Sciatic nerve (tissue), 2 donors: ENCODE measurements at regions not wholly inside any gene's neighbourhood (a gene's known extent, or its start where the extent isn't known, plus 50 kb on each side); places are given as distances from the start of the nearest gene placed in this dataset.

Experiments used
- ATAC-seq: fragments of 200-7000 bp; cut with Tn5 transposase; one replicate; pipeline ENCODE4 v1.9.1; 2020; ENCODE audit warnings: mild to moderate bottlenecking, moderate library complexity
- DNase-seq: peaks from one replicate; pipeline ENCODE4 v3.0.0-alpha.2; 2020; ENCODE audit warnings: low spot score
- intact Hi-C: fragments of 100-400 bp; cut with DNase I; formaldehyde crosslinking; loops from one replicate; pipeline ENCODE4 v1.14.2; 2022
- donor health status: DM: no; HTN: no; CAD: no.
- donor health status: DM: no; HTN: no; CAD: no.

- DNase-seq (no peak), ATAC-seq (no peak)
- intact Hi-C loops: no loop called here
Observed at GRCh38 chr6:17047889-17048288, 54.0 kb upstream of the STMND1 start.

GRCh38 chr6:17045581-17046322, 56.1 kb upstream of the STMND1 start:
- DNase-seq: no peak
- ATAC-seq: no peak
- intact Hi-C loops: no loop called here

- intact Hi-C loops: no loop called here
- DNase-seq (no peak), ATAC-seq (no peak)
Observed at GRCh38 chr6:17043148-17043522, 58.7 kb upstream of the STMND1 start.

GRCh38 chr6:17042422-17043147, 59.3 kb upstream of the STMND1 start:
- intact Hi-C loops: no loop called here
- no peak for ATAC-seq
- no peak for DNase-seq

GRCh38 chr6:17039266-17039665, 62.6 kb upstream of the STMND1 start:
- no peak for DNase-seq
- intact Hi-C loops: no loop called here
- no peak for ATAC-seq

GRCh38 chr6:17038316-17038715, 63.5 kb upstream of the STMND1 start:
- intact Hi-C loops: no loop called here
- no peak for ATAC-seq

GRCh38 chr6:17036065-17036393, 65.8 kb upstream of the STMND1 start:
- intact Hi-C loops: no loop called here
- no peak for DNase-seq
- ATAC-seq: no peak

More at GRCh38 chr6:17038316-17038715, 63.5 kb upstream of the STMND1 start:
- DNase-seq: no peak

GRCh38 chr6:17035257-17036064, 66.4 kb upstream of the STMND1 start:
- ATAC-seq (no peak), DNase-seq (no peak)
- intact Hi-C loops: no loop called here

GRCh38 chr6:17033746-17034145, 68.1 kb upstream of the STMND1 start:
- ATAC-seq: no peak
- DNase-seq: no peak
- intact Hi-C loops: no loop called here

- peak; percentile 90 for ATAC-seq
- peak; percentile 86 for DNase-seq
- intact Hi-C loops: no loop called here
Observed at GRCh38 chr6:17032988-17033634, 68.7 kb upstream of the STMND1 start.

GRCh38 chr6:17032590-17032987, 69.3 kb upstream of the STMND1 start:
- ATAC-seq (peak; percentile 7), DNase-seq (no peak)
- intact Hi-C loops: no loop called here

- ATAC-seq (peak; percentile 29), DNase-seq (no peak)
- intact Hi-C loops: no loop called here
Observed at GRCh38 chr6:17031961-17032360, 69.9 kb upstream of the STMND1 start.

GRCh38 chr6:17027441-17027840, 74.4 kb upstream of the STMND1 start:
- DNase-seq (no peak), ATAC-seq (no peak)
- intact Hi-C loops: no loop called here

GRCh38 chr6:17022604-17023003, 79.2 kb upstream of the STMND1 start:
- intact Hi-C loops: no loop called here
- ATAC-seq (no peak), DNase-seq (no peak)

- ATAC-seq (no peak), DNase-seq (no peak)
- intact Hi-C loops: no loop called here
Observed at GRCh38 chr6:17021539-17021889, 80.3 kb upstream of the STMND1 start.

GRCh38 chr6:17020889-17021538, 80.8 kb upstream of the STMND1 start:
- ATAC-seq (no peak), DNase-seq (no peak)
- intact Hi-C loops: no loop called here

GRCh38 chr6:17018425-17018824, 83.4 kb upstream of the STMND1 start:
- no peak for DNase-seq
- ATAC-seq: no peak
- intact Hi-C loops: no loop called here

- ATAC-seq (no peak), DNase-seq (no peak)
- intact Hi-C loops: no loop called here
Observed at GRCh38 chr6:17017416-17017815, 84.4 kb upstream of the STMND1 start.
